HepG2 (cell line): ENCODE measurements at regions not wholly inside any gene's neighbourhood (a gene's known extent, or its start where the extent isn't known, plus 50 kb on each side); places are given as distances from the start of the nearest gene placed in this dataset.

Experiments
- ATAC-seq: fragments of 200-7000 bp; cut with Tn5 transposase; 3 replicates; pipeline ENCODE4 v1.9.1; 2020; ENCODE audit warnings: mild to moderate bottlenecking, moderate library complexity
- BruUV-seq: library from RNA; stranded (reverse); fragments of 400-500 nt; replicated peaks from 2 replicates; lab custom pipeline; 2021; lab: Mats Ljungman, UMichigan
- CTCF ChIA-PET: fragments of 300-600 bp; formaldehyde crosslinking; extraction: SDS; loops from one replicate; lab custom pipeline; 2021; ENCODE audit warnings: low total read pairs, inconsistent platforms, low intra/inter-chr PET ratio; lab: Yijun Ruan, JAX
- POLR2A ChIA-PET: fragments of 350-600 bp; sonication (Branson Sonifier 250); formaldehyde crosslinking; loops from one replicate; lab custom pipeline; 2020; ENCODE audit warnings: antibody characterized with exemption, inconsistent platforms; lab: Yijun Ruan, JAX
- DNase-seq: peaks from one replicate; pipeline ENCODE4 v3.0.0-alpha.2; 2015; ENCODE audit warnings: low spot score
- FAIRE-seq: peaks from 3 replicates; lab custom pipeline; 2011; peaks lifted over from hg19 to GRCh38; lab: Jason Lieb, UNC
- H2AFZ ChIP-seq: one replicate; pipeline ENCODE4 v1.6.1; 2011; ENCODE audit warnings: low read length, inconsistent platforms
- H3K27ac ChIP-seq: fragments of 300-600 bp; 3 replicates; pipeline ENCODE4 v1.8.0; 2011; ENCODE audit warnings: mixed run types, mild to moderate bottlenecking, mixed read lengths, low read length, inconsistent platforms; ENCODE audit not compliant: insufficient read depth; ENCODE audit errors: extremely low read length
- H3K27me3 ChIP-seq, 2 experiments: fragments of 200-600 bp in 1 of 2; 2 replicates in 1 of 2; 3 replicates in 1 of 2; pipeline versions ENCODE4 v1.6.0 to v1.8.0; 2011; ENCODE audit warnings: low read length in 2 of 2, mild to moderate bottlenecking in 2 of 2, moderate library complexity in 2 of 2, inconsistent platforms in 1 of 2; ENCODE audit not compliant: insufficient read depth in 2 of 2, control insufficient read depth in 1 of 2
- H3K36me3 ChIP-seq, 2 experiments: fragments of 200-600 bp in 1 of 2; replicated peaks in 1 of 2; 2 replicates in 1 of 2; 3 replicates in 1 of 2; pipeline versions ENCODE4 v1.5.1 to v1.8.0; 2011; ENCODE audit warnings: low read length in 2 of 2, inconsistent platforms in 1 of 2; ENCODE audit not compliant: insufficient read depth in 2 of 2, control insufficient read depth in 1 of 2
- H3K4me1 ChIP-seq: 2 replicates; pipeline ENCODE4 v1.5.1; 2012; ENCODE audit warnings: low read length, inconsistent platforms; ENCODE audit not compliant: insufficient read depth
- H3K4me2 ChIP-seq: 2 replicates; pipeline ENCODE4 v1.6.0; 2011; ENCODE audit warnings: low read depth, low read length, inconsistent platforms
- H3K4me3 ChIP-seq, 3 experiments: fragments of 200-600 bp in 1 of 3; sonication (generic), shearing (Covaris generic) in 1 of 3; replicated peaks in 1 of 3; 2 replicates each; pipeline ENCODE4 v1.5.1; 2011 to 2016; ENCODE audit warnings: low read length in 3 of 3, inconsistent platforms in 2 of 3, low read depth in 2 of 3, mild to moderate bottlenecking in 2 of 3, control low read depth in 1 of 3, mixed read lengths in 1 of 3; ENCODE audit not compliant: insufficient read depth in 1 of 3
- H3K79me2 ChIP-seq: one replicate; pipeline ENCODE4 v1.6.1; 2011; ENCODE audit warnings: low read length, inconsistent platforms; ENCODE audit not compliant: insufficient read depth
- H3K9ac ChIP-seq: 2 replicates; pipeline ENCODE4 v1.6.0; 2011; ENCODE audit warnings: mild to moderate bottlenecking, low read depth, low read length, inconsistent platforms; ENCODE audit not compliant: insufficient read depth
- H3K9me3 ChIP-seq: 2 replicates; pipeline ENCODE4 v1.5.1; 2012; ENCODE audit warnings: mild to moderate bottlenecking, low read length
- H4K20me1 ChIP-seq: 2 replicates; pipeline ENCODE4 v1.6.0; 2011; ENCODE audit warnings: inconsistent platforms, mild to moderate bottlenecking, low read length, moderate library complexity; ENCODE audit not compliant: insufficient read depth
- CERS6 ChIP-seq: sonication (generic); formaldehyde crosslinking; IDR thresholded peaks from 2 replicates; pipeline ENCODE4 v1.5.0; 2020; ENCODE audit warnings: missing genetic modification reagents
- DDIT3 ChIP-seq: sonication (generic); formaldehyde crosslinking; IDR thresholded peaks from 2 replicates; pipeline ENCODE4 v1.4.0; 2020; ENCODE audit warnings: mild to moderate bottlenecking, missing genetic modification reagents
- EED ChIP-seq: sonication (generic); formaldehyde crosslinking; IDR thresholded peaks from 2 replicates; pipeline ENCODE4 v1.5.0; 2020; ENCODE audit warnings: mild to moderate bottlenecking, missing genetic modification reagents
- FOXO1 ChIP-seq: sonication (generic); formaldehyde crosslinking; IDR thresholded peaks from 2 replicates; pipeline ENCODE4 v1.4.0; 2020; ENCODE audit warnings: missing genetic modification reagents
- GPN1 ChIP-seq: sonication (generic); formaldehyde crosslinking; IDR thresholded peaks from 2 replicates; pipeline ENCODE4 v1.5.1; 2020; ENCODE audit warnings: missing genetic modification reagents, borderline replicate concordance
- KDM2A ChIP-seq: sonication (generic); formaldehyde crosslinking; IDR thresholded peaks from 2 replicates; pipeline ENCODE4 v1.4.0; 2020; ENCODE audit warnings: low read depth, missing genetic modification reagents, borderline replicate concordance
- NCOA1 ChIP-seq: sonication (generic); formaldehyde crosslinking; IDR thresholded peaks from 2 replicates; pipeline ENCODE4 v1.9.0; 2021; ENCODE audit warnings: missing genetic modification reagents
- SIN3B ChIP-seq: fragments of 150-350 bp; IDR thresholded peaks from 2 replicates; pipeline ENCODE4 v1.6.1; 2014; ENCODE audit warnings: low read length
- TFE3 ChIP-seq: IDR thresholded peaks from 2 replicates; pipeline ENCODE4 v1.6.1; 2016
- TIGD3 ChIP-seq: sonication (generic); formaldehyde crosslinking; IDR thresholded peaks from 2 replicates; pipeline ENCODE4 v1.5.1; 2020; ENCODE audit warnings: mild to moderate bottlenecking, missing genetic modification reagents, borderline replicate concordance
- ZKSCAN8 ChIP-seq: IDR thresholded peaks from 2 replicates; pipeline ENCODE4 v1.6.1; 2016; ENCODE audit warnings: borderline replicate concordance, missing genetic modification reagents, missing compliant biosample characterization
- ZNF414 ChIP-seq: sonication (generic); formaldehyde crosslinking; IDR thresholded peaks from 2 replicates; pipeline ENCODE4 v1.5.0; 2020; ENCODE audit warnings: missing genetic modification reagents
- ZNF44 ChIP-seq: sonication (generic); formaldehyde crosslinking; IDR thresholded peaks from 2 replicates; pipeline ENCODE4 v1.5.1; 2020; ENCODE audit warnings: mild to moderate bottlenecking, missing genetic modification reagents
- WGBS: methylation state at CpG from one replicate; pipeline ENCODE4 v1.1.6; 2017; ENCODE audit warnings: low lambda C conversion rate; 5-methylcytosine and 5-hydroxymethylcytosine counted together
- in situ Hi-C: cut with HindIII; loops from 2 replicates; pipeline ENCODE4 v1.10.0; 2017; ENCODE audit warnings: low pct_unique_long_range_greater_than_20kb; ENCODE audit not compliant: extremely low pct_ligation_motif_present
- intact Hi-C: fragments of 100-400 bp; cut with micrococcal nuclease; formaldehyde crosslinking; loops from one replicate; pipeline ENCODE4 v1.10.0; 2022; ENCODE audit not compliant: unreplicated experiment
- TF ChIP-seq, protein P1 (sequence below): sonication (generic); formaldehyde crosslinking; IDR thresholded peaks from 2 replicates; pipeline ENCODE4 v1.8.0; 2022; ENCODE audit warnings: missing genetic modification reagents, mild to moderate bottlenecking, borderline replicate concordance
- TF ChIP-seq, protein P2 (sequence below): sonication (generic); formaldehyde crosslinking; IDR thresholded peaks from 2 replicates; pipeline ENCODE4 v1.5.1; 2020; ENCODE audit warnings: missing genetic modification reagents, mild to moderate bottlenecking, borderline replicate concordance

GRCh38 chr9:126205265-126205664, 121.4 kb upstream of the MVB12B start:
- TF ChIP-seq ZNF44 (CRISPR knock-in tag) (no peak), TIGD3 (no peak), ZKSCAN8 (CRISPR knock-in tag) (no peak), TFE3 (CRISPR knock-in tag) (no peak), CERS6 (CRISPR knock-in tag) (no peak), EED (CRISPR knock-in tag) (no peak), SIN3B (no peak), ZNF414 (no peak), KDM2A (CRISPR knock-in tag) (no peak), NCOA1 (CRISPR knock-in tag) (no peak), DDIT3 (CRISPR knock-in tag) (no peak), GPN1 (CRISPR knock-in tag) (no peak), FOXO1 (no peak)
- TF ChIP-seq, protein P1, sequence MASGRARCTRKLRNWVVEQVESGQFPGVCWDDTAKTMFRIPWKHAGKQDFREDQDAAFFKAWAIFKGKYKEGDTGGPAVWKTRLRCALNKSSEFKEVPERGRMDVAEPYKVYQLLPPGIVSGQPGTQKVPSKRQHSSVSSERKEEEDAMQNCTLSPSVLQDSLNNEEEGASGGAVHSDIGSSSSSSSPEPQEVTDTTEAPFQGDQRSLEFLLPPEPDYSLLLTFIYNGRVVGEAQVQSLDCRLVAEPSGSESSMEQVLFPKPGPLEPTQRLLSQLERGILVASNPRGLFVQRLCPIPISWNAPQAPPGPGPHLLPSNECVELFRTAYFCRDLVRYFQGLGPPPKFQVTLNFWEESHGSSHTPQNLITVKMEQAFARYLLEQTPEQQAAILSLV (CRISPR knock-in tag), result no peak
- TF ChIP-seq, protein P2, sequence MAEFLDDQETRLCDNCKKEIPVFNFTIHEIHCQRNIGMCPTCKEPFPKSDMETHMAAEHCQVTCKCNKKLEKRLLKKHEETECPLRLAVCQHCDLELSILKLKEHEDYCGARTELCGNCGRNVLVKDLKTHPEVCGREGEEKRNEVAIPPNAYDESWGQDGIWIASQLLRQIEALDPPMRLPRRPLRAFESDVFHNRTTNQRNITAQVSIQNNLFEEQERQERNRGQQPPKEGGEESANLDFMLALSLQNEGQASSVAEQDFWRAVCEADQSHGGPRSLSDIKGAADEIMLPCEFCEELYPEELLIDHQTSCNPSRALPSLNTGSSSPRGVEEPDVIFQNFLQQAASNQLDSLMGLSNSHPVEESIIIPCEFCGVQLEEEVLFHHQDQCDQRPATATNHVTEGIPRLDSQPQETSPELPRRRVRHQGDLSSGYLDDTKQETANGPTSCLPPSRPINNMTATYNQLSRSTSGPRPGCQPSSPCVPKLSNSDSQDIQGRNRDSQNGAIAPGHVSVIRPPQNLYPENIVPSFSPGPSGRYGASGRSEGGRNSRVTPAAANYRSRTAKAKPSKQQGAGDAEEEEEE (CRISPR knock-in tag), result no peak
- in situ Hi-C loops (no loop called here), intact Hi-C loops (no loop called here)
- 20% methylated on average over 5 of the region's 7 CpGs for WGBS
- ATAC-seq (no peak), FAIRE-seq (no peak), DNase-seq (no peak)
- Histone ChIP-seq H4K20me1 (no peaks in the 10 kb centered on the region), H3K27ac (no peak overlapping the region), H2AFZ (no peak overlapping the region), H3K9me3 (peaks cover 6% of the 10 kb centered on the region; the same call in 1 of the 2 replicates), H3K79me2 (no peaks in the 10 kb centered on the region), H3K4me1 (no peaks in the 10 kb centered on the region), H3K4me3 (no peak overlapping the region), H3K27me3 (peaks cover 0 to 14% of the 10 kb centered on the region in 2 experiments; a peak in 2 of 5 replicates), H3K9ac (no peak overlapping the region), H3K4me2 (no peak overlapping the region), H3K36me3 (no peaks in the 10 kb centered on the region)
- no TSS peak for BruUV-seq
- CTCF ChIA-PET, result no interaction called here
- POLR2A ChIA-PET, result no interaction called here
